H1 (cell line): ENCODE measurements at regions not wholly inside any gene's neighbourhood (a gene's known extent, or its start where the extent isn't known, plus 50 kb on each side); places are given as distances from the start of the nearest gene placed in this dataset.

Experiments used
- CTCF ChIA-PET: fragments of 300-600 bp; sonication (Branson Sonifier 250); formaldehyde crosslinking; loops from one replicate; lab custom pipeline; 2021; ENCODE audit not compliant: partially characterized antibody; lab: Charles Lee
- POLR2A ChIA-PET: fragments of 300-600 bp; sonication (Branson Sonifier 250); formaldehyde crosslinking; loops from one replicate; lab custom pipeline; 2021; ENCODE audit warnings: inconsistent platforms; ENCODE audit not compliant: partially characterized antibody; lab: Charles Lee
- DNase-seq, 2 experiments: peaks; one replicate each; pipeline versions ENCODE4 v3.0.0 to v3.0.0-alpha.2; 2010 to 2022; ENCODE audit warnings: low spot score in 2 of 2, low read depth in 1 of 2, mixed read lengths in 1 of 2
- FAIRE-seq: peaks from 2 replicates; lab custom pipeline; 2011; peaks lifted over from hg19 to GRCh38; lab: Jason Lieb, UNC
- H2AFZ ChIP-seq: 2 replicates; pipeline ENCODE4 v1.8.1; 2012; ENCODE audit warnings: low read length, inconsistent platforms
- H2AK5ac ChIP-seq: 2 replicates; pipeline ENCODE4 v1.6.1; 2013; ENCODE audit warnings: low read depth, low read length
- H2BK120ac ChIP-seq: replicated peaks from 2 replicates; pipeline ENCODE3; 2013; ENCODE audit warnings: low read depth, low read length, inconsistent platforms
- H2BK12ac ChIP-seq: 2 replicates; pipeline ENCODE4 v1.6.1; 2013; ENCODE audit warnings: low read depth, low read length
- H2BK15ac ChIP-seq: 2 replicates; pipeline ENCODE4 v1.6.1; 2013; ENCODE audit warnings: low read length
- H2BK20ac ChIP-seq: 2 replicates; pipeline ENCODE4 v1.6.1; 2013; ENCODE audit warnings: low read length
- H2BK5ac ChIP-seq: 2 replicates; pipeline ENCODE4 v1.6.1; 2013; ENCODE audit warnings: low read depth, low read length
- H3K14ac ChIP-seq: 2 replicates; pipeline ENCODE4 v1.6.1; 2013; ENCODE audit warnings: inconsistent platforms; ENCODE audit not compliant: insufficient read length
- H3K18ac ChIP-seq: 2 replicates; pipeline ENCODE4 v1.6.1; 2013; ENCODE audit warnings: low read length; ENCODE audit errors: extremely low read depth
- H3K23ac ChIP-seq: 2 replicates; pipeline ENCODE4 v1.6.1; 2013; ENCODE audit warnings: inconsistent platforms; ENCODE audit not compliant: insufficient read length
- H3K23me2 ChIP-seq: 2 replicates; pipeline ENCODE4 v1.6.1; 2013; ENCODE audit warnings: low read depth, low read length
- H3K27ac ChIP-seq: 2 replicates; pipeline ENCODE4 v1.6.1; 2011; ENCODE audit warnings: low read depth, low read length, inconsistent platforms
- H3K27me3 ChIP-seq, 4 experiments: replicated peaks in 1 of 4; 1 replicate in 1 of 4; 2 replicates in 3 of 4; pipeline versions ENCODE4 v1.6.1 to v1.8.1; 2011 to 2013; ENCODE audit warnings: low read length in 3 of 4, mild to moderate bottlenecking in 3 of 4, inconsistent platforms in 2 of 4, mixed read lengths in 2 of 4, moderate library complexity in 1 of 4; ENCODE audit not compliant: control insufficient read depth in 3 of 4, insufficient read depth in 3 of 4; ENCODE audit errors: extremely low read depth in 1 of 4
- H3K36me3 ChIP-seq, 4 experiments: 2 replicates each; pipeline versions ENCODE4 v1.6.1 to v1.8.1; 2011 to 2013; ENCODE audit warnings: mild to moderate bottlenecking in 4 of 4, low read length in 3 of 4, moderate library complexity in 2 of 4, control low read depth in 1 of 4, inconsistent platforms in 1 of 4; ENCODE audit not compliant: insufficient read depth in 4 of 4, control insufficient read depth in 2 of 4
- H3K4ac ChIP-seq: replicated peaks from 2 replicates; pipeline ENCODE3; 2013; ENCODE audit warnings: low read length, low read depth, mixed read lengths, inconsistent platforms; ENCODE audit not compliant: insufficient read length
- H3K4me1 ChIP-seq, 4 experiments: replicated peaks in 1 of 4; 1 replicate in 1 of 4; 2 replicates in 3 of 4; pipeline versions ENCODE4 v1.6.1 to v1.8.1; 2011 to 2013; ENCODE audit warnings: low read length in 3 of 4, inconsistent platforms in 2 of 4, mixed read lengths in 1 of 4; ENCODE audit not compliant: insufficient read depth in 4 of 4, control insufficient read depth in 3 of 4
- H3K4me2 ChIP-seq, 2 experiments: 2 replicates each; pipeline versions ENCODE4 v1.6.1 to v1.8.1; 2011 to 2013; ENCODE audit warnings: low read depth in 2 of 2, low read length in 2 of 2, control low read depth in 1 of 2, inconsistent platforms in 1 of 2, mild to moderate bottlenecking in 1 of 2; ENCODE audit not compliant: insufficient read depth in 1 of 2
- H3K4me3 ChIP-seq, 4 experiments: fragments of 200-600, 300-600 bp in 1 of 4; sonication (generic), shearing (Covaris generic), sonication (Bioruptor Twin) in 1 of 4; 2 replicates each; pipeline versions ENCODE4 v1.5.1 to v1.8.1; 2011 to 2016; ENCODE audit warnings: low read length in 4 of 4, low read depth in 3 of 4, control low read depth in 2 of 4, inconsistent platforms in 2 of 4, mild to moderate bottlenecking in 2 of 4, mixed read lengths in 1 of 4, moderate library complexity in 1 of 4; ENCODE audit not compliant: insufficient read depth in 2 of 4; ENCODE audit errors: extremely low read depth in 1 of 4
- H3K56ac ChIP-seq: replicated peaks from 2 replicates; pipeline ENCODE3; 2013; ENCODE audit warnings: low read depth, mild to moderate bottlenecking, mixed read lengths, low read length, inconsistent platforms; ENCODE audit not compliant: insufficient read length
- H3K79me1 ChIP-seq: 2 replicates; pipeline ENCODE4 v1.6.1; 2013; ENCODE audit warnings: low read depth, low read length, control low read depth
- H3K79me2 ChIP-seq, 2 experiments: 2 replicates each; pipeline versions ENCODE4 v1.6.1 to v1.8.1; 2012 to 2013; ENCODE audit warnings: low read length in 2 of 2, mild to moderate bottlenecking in 2 of 2, inconsistent platforms in 1 of 2; ENCODE audit not compliant: insufficient read depth in 2 of 2, control insufficient read depth in 1 of 2
- H3K9ac ChIP-seq, 4 experiments: replicated peaks in 1 of 4; 1 replicate in 1 of 4; 2 replicates in 3 of 4; pipeline versions ENCODE4 v1.6.1 to v1.8.1; 2011 to 2013; ENCODE audit warnings: low read depth in 3 of 4, low read length in 3 of 4, control low read depth in 2 of 4, mild to moderate bottlenecking in 2 of 4, moderate library complexity in 2 of 4, inconsistent platforms in 1 of 4; ENCODE audit errors: extremely low read depth in 1 of 4
- H3K9me3 ChIP-seq, 2 experiments: 2 replicates each; pipeline versions ENCODE4 v1.6.1 to v1.8.1; 2012 to 2013; ENCODE audit warnings: mild to moderate bottlenecking in 2 of 2, moderate library complexity in 2 of 2, control low read depth in 1 of 2, inconsistent platforms in 1 of 2, low read depth in 1 of 2, low read length in 1 of 2, mixed read lengths in 1 of 2; ENCODE audit not compliant: insufficient read depth in 2 of 2
- H4K20me1 ChIP-seq, 2 experiments: replicated peaks in 1 of 2; 2 replicates each; pipeline versions ENCODE3 to v1.8.1; 2011 to 2013; ENCODE audit warnings: inconsistent platforms in 2 of 2, low read length in 2 of 2, mild to moderate bottlenecking in 1 of 2; ENCODE audit not compliant: insufficient read depth in 2 of 2, control insufficient read depth in 1 of 2
- H4K5ac ChIP-seq: 2 replicates; pipeline ENCODE4 v1.6.1; 2013; ENCODE audit warnings: low read length, low read depth, mixed read lengths, inconsistent platforms; ENCODE audit not compliant: insufficient read length
- H4K8ac ChIP-seq: 2 replicates; pipeline ENCODE4 v1.8.0; 2013; ENCODE audit warnings: mild to moderate bottlenecking, moderate library complexity, low read length, inconsistent platforms; ENCODE audit not compliant: insufficient read depth; ENCODE audit errors: extremely low read depth
- H4K91ac ChIP-seq: replicated peaks from 2 replicates; pipeline ENCODE3; 2013; ENCODE audit warnings: low read length, mixed read lengths, inconsistent platforms; ENCODE audit not compliant: insufficient read length
- WGBS, 2 experiments: shearing (Covaris generic) in 1 of 2; methylation state at CpG; one replicate each; pipeline versions ENCODE4 v1.1.6 to v1.1.7; 2013 to 2015; ENCODE audit warnings: low lambda C conversion rate in 2 of 2, mixed read lengths in 2 of 2, inconsistent platforms in 1 of 2, low coverage in 1 of 2, missing lambda C conversion rate in 1 of 2; ENCODE audit not compliant: insufficient replicate concordance in 2 of 2, insufficient coverage in 1 of 2, insufficient read length in 1 of 2; ENCODE audit errors: extremely low coverage in 1 of 2, missing lambda C conversion rate in 1 of 2; 5-methylcytosine and 5-hydroxymethylcytosine counted together
- TF ChIP-seq, protein P1 (sequence below), 3 experiments: IDR thresholded peaks; 1 replicate in 2 of 3; 2 replicates in 1 of 3; pipeline versions ENCODE4 v1.5.1 to v1.6.1; 2011; ENCODE audit warnings: low read length in 3 of 3, mild to moderate bottlenecking in 3 of 3, inconsistent platforms in 2 of 3, low read depth in 1 of 3, moderate library complexity in 1 of 3; ENCODE audit not compliant: insufficient read depth in 1 of 3; ENCODE audit errors: control extremely low read depth in 1 of 3

DNA sequence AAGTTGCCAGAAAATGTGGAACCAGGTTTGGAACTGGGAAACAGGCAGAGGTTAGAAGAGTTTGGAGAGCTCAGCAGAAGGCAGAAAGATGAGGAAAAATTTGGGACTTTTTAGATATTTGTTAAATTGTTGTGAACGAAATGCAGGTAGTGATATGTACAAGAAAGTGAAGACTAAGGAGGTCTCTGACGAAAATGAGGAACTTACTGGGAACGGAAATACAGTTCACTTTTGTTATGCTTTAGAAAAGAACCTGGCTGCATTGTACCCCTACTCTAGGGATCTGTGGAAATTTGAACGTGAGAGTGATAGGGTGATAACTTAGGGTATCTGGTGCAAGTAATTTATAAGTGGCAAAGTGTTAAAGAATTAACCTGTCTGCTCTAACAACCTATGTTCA lies 632.4 kb downstream of the SLITRK5 start:
- DNase-seq: no peak
- Histone ChIP-seq H2AFZ (no peak overlapping the region), H3K4me2 (no peak overlapping the region), H2BK20ac (no peak overlapping the region), H3K4me1 (no peaks in the 10 kb centered on the region), H3K27ac (no peak overlapping the region), H2BK12ac (no peak overlapping the region), H3K9me3 (peaks cover 5 to 11% of the 10 kb centered on the region in 2 experiments; a peak in 3 of 4 replicates), H3K4me3 (no peak overlapping the region), H3K9ac (no peak overlapping the region), H3K36me3 (no peaks in the 10 kb centered on the region), H3K27me3 (no peaks in the 10 kb centered on the region)
- FAIRE-seq: no peak
- TF ChIP-seq, protein P1, sequence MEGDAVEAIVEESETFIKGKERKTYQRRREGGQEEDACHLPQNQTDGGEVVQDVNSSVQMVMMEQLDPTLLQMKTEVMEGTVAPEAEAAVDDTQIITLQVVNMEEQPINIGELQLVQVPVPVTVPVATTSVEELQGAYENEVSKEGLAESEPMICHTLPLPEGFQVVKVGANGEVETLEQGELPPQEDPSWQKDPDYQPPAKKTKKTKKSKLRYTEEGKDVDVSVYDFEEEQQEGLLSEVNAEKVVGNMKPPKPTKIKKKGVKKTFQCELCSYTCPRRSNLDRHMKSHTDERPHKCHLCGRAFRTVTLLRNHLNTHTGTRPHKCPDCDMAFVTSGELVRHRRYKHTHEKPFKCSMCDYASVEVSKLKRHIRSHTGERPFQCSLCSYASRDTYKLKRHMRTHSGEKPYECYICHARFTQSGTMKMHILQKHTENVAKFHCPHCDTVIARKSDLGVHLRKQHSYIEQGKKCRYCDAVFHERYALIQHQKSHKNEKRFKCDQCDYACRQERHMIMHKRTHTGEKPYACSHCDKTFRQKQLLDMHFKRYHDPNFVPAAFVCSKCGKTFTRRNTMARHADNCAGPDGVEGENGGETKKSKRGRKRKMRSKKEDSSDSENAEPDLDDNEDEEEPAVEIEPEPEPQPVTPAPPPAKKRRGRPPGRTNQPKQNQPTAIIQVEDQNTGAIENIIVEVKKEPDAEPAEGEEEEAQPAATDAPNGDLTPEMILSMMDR (IDR thresholded peaks at IDR 0.05; ENCODE audit: control extremely low read depth in 1 of 3, insufficient read depth in 1 of 3, low read depth in 1 of 3, low read length in 3 of 3): no peak
- TF ChIP-seq, all 59 proteins: peak for 0
- H3K4ac ChIP-seq: no peak overlapping the region
- CTCF ChIA-PET: no interaction called here
- H3K14ac ChIP-seq: no peak overlapping the region
- H3K18ac ChIP-seq: no peak overlapping the region
- H4K91ac ChIP-seq: no peak overlapping the region
- no peaks in the 10 kb centered on the region for H3K23me2 ChIP-seq
- H4K8ac ChIP-seq: no peak overlapping the region
- no peak overlapping the region for H4K5ac ChIP-seq
- no peaks in the 10 kb centered on the region for H3K79me1 ChIP-seq
- no peak overlapping the region for H2AK5ac ChIP-seq
- no peak overlapping the region for H3K56ac ChIP-seq
- no peak overlapping the region for H2BK120ac ChIP-seq
- H2BK5ac ChIP-seq: no peak overlapping the region
- H2BK15ac ChIP-seq: no peak overlapping the region
- POLR2A ChIA-PET: no interaction called here
- no peaks in the 10 kb centered on the region for H4K20me1 ChIP-seq
- 93 to 100% methylated on average over 1 to 4 of the region's 4 CpGs for WGBS, 2 experiments
- H3K23ac ChIP-seq: no peak overlapping the region
- H3K79me2 ChIP-seq: no peaks in the 10 kb centered on the region
